Transverse colon (tissue), 3 donors: ENCODE measurements at regions not wholly inside any gene's neighbourhood (a gene's known extent, or its start where the extent isn't known, plus 50 kb on each side); places are given as distances from the start of the nearest gene placed in this dataset.

Experiments
- CTCF ChIP-seq, 5 experiments: fragments of 200-600 bp in 3 of 5; fragments of 450-650 bp in 2 of 5; sonication (generic) in 3 of 5; IDR thresholded peaks; 1 replicate in 2 of 5; 2 replicates in 3 of 5; pipeline ENCODE4 v1.5.1; 2016 to 2017; ENCODE audit warnings: antibody characterized with exemption in 5 of 5, inconsistent platforms in 3 of 5, mild to moderate bottlenecking in 2 of 5, moderate library complexity in 1 of 5
- EP300 ChIP-seq: sonication (generic); formaldehyde crosslinking; IDR thresholded peaks from one replicate; pipeline ENCODE4 v1.6.1; 2017; ENCODE audit warnings: antibody characterized with exemption, low read depth
- POLR2A ChIP-seq: fragments of 450-650 bp; IDR thresholded peaks from one replicate; pipeline ENCODE4 v1.6.1; 2016; ENCODE audit warnings: antibody characterized with exemption, mild to moderate bottlenecking, moderate library complexity

GRCh38 chr6:113120582-113121285, 736.4 kb upstream of the MARCKS start:
- no peak for TF ChIP-seq CTCF (IDR thresholded peaks at IDR 0.05)
- no peak for TF ChIP-seq POLR2A
- TF ChIP-seq EP300 = no peak
